Pancreas (tissue), 10 donors: ENCODE measurements at regions not wholly inside any gene's neighbourhood (a gene's known extent, or its start where the extent isn't known, plus 50 kb on each side); places are given as distances from the start of the nearest gene placed in this dataset.

Source experiments
- ATAC-seq, 4 donors: fragments of 200-7000 bp; cut with Tn5 transposase; one replicate each; pipeline versions ENCODE4 v1.8.0 to v1.9.1; 2020; ENCODE audit warnings: mild to moderate bottlenecking in 4 of 4, moderate library complexity in 4 of 4
- DNase-seq, 6 donors: peaks; one replicate each; pipeline ENCODE4 v3.0.0-alpha.2; 2020
- FAIRE-seq: peaks from 2 replicates; lab custom pipeline; 2012; peaks lifted over from hg19 to GRCh38; lab: Jason Lieb, UNC
- H3K27ac ChIP-seq, 4 donors: fragments of 200-600 bp; sonication (generic); 1 replicate in 3 of 4; 2 replicates in 1 of 4; pipeline versions ENCODE4 v1.5.0 to v1.8.0; 2020
- H3K27me3 ChIP-seq, 4 donors: fragments of 200-600 bp; one replicate each; pipeline ENCODE4 v1.8.0; 2021
- H3K36me3 ChIP-seq, 3 donors: fragments of 200-600 bp; sonication (generic) in 1 of 3; one replicate each; pipeline versions ENCODE4 v1.5.0 to v1.8.0; 2020 to 2021
- H3K4me1 ChIP-seq, 3 donors: fragments of 200-600 bp; one replicate each; pipeline ENCODE4 v1.8.0; 2021
- H3K4me3 ChIP-seq, 4 donors: fragments of 200-600 bp; sonication (generic) in 2 of 4; one replicate each; pipeline versions ENCODE4 v1.5.0 to v1.8.0; 2020 to 2021
- H3K9me3 ChIP-seq, 4 donors: fragments of 200-600 bp; one replicate each; pipeline ENCODE4 v1.8.0; 2021
- CTCF ChIP-seq, 4 donors: fragments of 200-600 bp; sonication (generic) in 3 of 4; IDR thresholded peaks; one replicate each; pipeline versions ENCODE4 v1.5.0 to v1.8.0; 2021; ENCODE audit warnings: antibody characterized with exemption in 4 of 4
- WGBS, 2 donors: extraction: QIAGEN DNeasy Blood & Tissue Kit; methylation state at CpG; one replicate each; pipeline ENCODE4 v1.1.7; 2013; 5-methylcytosine and 5-hydroxymethylcytosine counted together
- intact Hi-C, 3 donors: fragments of 100-400 bp; cut with DNase I; formaldehyde crosslinking; loops; one replicate each; pipeline versions ENCODE4 v1.11.1 to v1.14.2; 2022
- donor health status: healthy with polysubstance abuse.
- donor health status: DM: no; HTN: no; CAD: no; lungs with moderate emphysema.
- donor health status: DM: no; HTN: no; CAD: no.
- donor health status: control.
- donor health status: control.
- donor health status: Bipolar disorder and iron deficiency.
- donor health status: DM: yes; HTN: yes; CAD: no.
- donor health status: DM: no; HTN: no; CAD: no.
- donor health status: DM: no; HTN: no; CAD: no.
- donor health status: DM: yes; HTN: yes; CAD: no.

GRCh38 chr2:168320267-168320666 lies 72.9 kb upstream of the STK39 start:
- intact Hi-C loops = no loop called here
- no peaks in the 10 kb centered on the region for H3K27me3 ChIP-seq
- H3K9me3 ChIP-seq = no peaks in the 10 kb centered on the region
- H3K27ac ChIP-seq = no peak overlapping the region
- DNase-seq (no peak), ATAC-seq (no peak), FAIRE-seq (no peak)
- TF ChIP-seq CTCF (IDR thresholded peaks at IDR 0.05) = no peak
- H3K36me3 ChIP-seq = no peaks in the 10 kb centered on the region
- H3K4me1 ChIP-seq = no peaks in the 10 kb centered on the region
- H3K4me3 ChIP-seq = no peak overlapping the region

- Histone ChIP-seq H3K9me3 (no peaks in the 10 kb centered on the region), H3K4me1 (no peaks in the 10 kb centered on the region), H3K27ac (no peak overlapping the region), H3K4me3 (no peak overlapping the region), H3K27me3 (no peaks in the 10 kb centered on the region), H3K36me3 (no peaks in the 10 kb centered on the region)
- intact Hi-C loops = no loop called here
- DNase-seq (no peak), FAIRE-seq (no peak), ATAC-seq (no peak)
- WGBS, 2 donors = 71 to 73% methylated on average over 3 of the region's 3 CpGs
- no peak for TF ChIP-seq CTCF (IDR thresholded peaks at IDR 0.05)
Measured at GRCh38 chr2:168322325-168323007, 75.1 kb upstream of the STK39 start.

- H3K4me3 ChIP-seq = no peak overlapping the region
- FAIRE-seq (no peak), DNase-seq (no peak), ATAC-seq (no peak)
- TF ChIP-seq CTCF (IDR thresholded peaks at IDR 0.05) = no peak
- no peak overlapping the region for H3K27ac ChIP-seq
- intact Hi-C loops = no loop called here
- H3K4me1 ChIP-seq = no peaks in the 10 kb centered on the region
- 79 to 83% methylated on average over 11 of the region's 11 CpGs for WGBS, 2 donors
- H3K27me3 ChIP-seq = no peaks in the 10 kb centered on the region
- H3K36me3 ChIP-seq = no peaks in the 10 kb centered on the region
- no peaks in the 10 kb centered on the region for H3K9me3 ChIP-seq
Measured at GRCh38 chr2:168323529-168324021, 76.2 kb upstream of the STK39 start.

- ATAC-seq (no peak), DNase-seq (no peak), FAIRE-seq (no peak)
- H3K27ac ChIP-seq = no peak overlapping the region
- intact Hi-C loops = no loop called here
- WGBS, 2 donors = 51 to 52% methylated on average over 2 of the region's 2 CpGs
- no peaks in the 10 kb centered on the region for H3K36me3 ChIP-seq
- no peak for TF ChIP-seq CTCF (IDR thresholded peaks at IDR 0.05)
- H3K9me3 ChIP-seq = no peaks in the 10 kb centered on the region
- no peak overlapping the region for H3K4me3 ChIP-seq
- H3K4me1 ChIP-seq = no peaks in the 10 kb centered on the region
- no peaks in the 10 kb centered on the region for H3K27me3 ChIP-seq
Measured at GRCh38 chr2:168326572-168326971, 79.2 kb upstream of the STK39 start.

- FAIRE-seq (no peak), DNase-seq (no peak), ATAC-seq (no peak)
- intact Hi-C loops = no loop called here
- H3K4me3 ChIP-seq = no peak overlapping the region
- H3K36me3 ChIP-seq = no peaks in the 10 kb centered on the region
- H3K27ac ChIP-seq = no peak overlapping the region
- H3K27me3 ChIP-seq = no peaks in the 10 kb centered on the region
- no peaks in the 10 kb centered on the region for H3K4me1 ChIP-seq
- TF ChIP-seq CTCF (IDR thresholded peaks at IDR 0.05) = no peak
- 80 to 84% methylated on average over 3 of the region's 3 CpGs for WGBS, 2 donors
- no peaks in the 10 kb centered on the region for H3K9me3 ChIP-seq
Measured at GRCh38 chr2:168327328-168327727, 79.9 kb upstream of the STK39 start.
